Osteocyte (in vitro differentiated cells): ENCODE measurements at regions not wholly inside any gene's neighbourhood (a gene's known extent, or its start where the extent isn't known, plus 50 kb on each side); places are given as distances from the start of the nearest gene placed in this dataset.

ENCODE experiments used
- DNase-seq: peaks from one replicate; pipeline ENCODE4 v3.0.0; 2021; ENCODE audit warnings: mixed read lengths; ENCODE audit not compliant: unreplicated experiment; ENCODE audit errors: extremely low spot score
- H3K27ac Mint-ChIP-seq: one replicate; pipeline ENCODE4 v1.8.0; 2021; ENCODE audit warnings: mild to moderate bottlenecking, mixed read lengths; ENCODE audit not compliant: unreplicated experiment
- H3K27me3 Mint-ChIP-seq: one replicate; pipeline ENCODE4 v1.8.0; 2021; ENCODE audit warnings: mixed read lengths; ENCODE audit not compliant: unreplicated experiment
- H3K36me3 Mint-ChIP-seq: one replicate; pipeline ENCODE4 v1.8.0; 2021; ENCODE audit warnings: mixed read lengths; ENCODE audit not compliant: unreplicated experiment
- H3K4me1 Mint-ChIP-seq: one replicate; pipeline ENCODE4 v1.8.0; 2021; ENCODE audit warnings: mixed read lengths; ENCODE audit not compliant: unreplicated experiment
- H3K4me3 Mint-ChIP-seq: one replicate; pipeline ENCODE4 v1.8.0; 2021; ENCODE audit warnings: mild to moderate bottlenecking, moderate library complexity, mixed read lengths; ENCODE audit not compliant: unreplicated experiment
- H3K9me3 Mint-ChIP-seq: one replicate; pipeline ENCODE4 v1.8.0; 2021; ENCODE audit warnings: mixed read lengths; ENCODE audit not compliant: unreplicated experiment
- TF ChIP-seq, protein P1 (sequence below): fragments of 200-600 bp; sonication (generic); IDR thresholded peaks from 2 replicates; pipeline ENCODE4 v1.5.0; 2021; ENCODE audit warnings: antibody characterized with exemption, mild to moderate bottlenecking, moderate library complexity

DNA sequence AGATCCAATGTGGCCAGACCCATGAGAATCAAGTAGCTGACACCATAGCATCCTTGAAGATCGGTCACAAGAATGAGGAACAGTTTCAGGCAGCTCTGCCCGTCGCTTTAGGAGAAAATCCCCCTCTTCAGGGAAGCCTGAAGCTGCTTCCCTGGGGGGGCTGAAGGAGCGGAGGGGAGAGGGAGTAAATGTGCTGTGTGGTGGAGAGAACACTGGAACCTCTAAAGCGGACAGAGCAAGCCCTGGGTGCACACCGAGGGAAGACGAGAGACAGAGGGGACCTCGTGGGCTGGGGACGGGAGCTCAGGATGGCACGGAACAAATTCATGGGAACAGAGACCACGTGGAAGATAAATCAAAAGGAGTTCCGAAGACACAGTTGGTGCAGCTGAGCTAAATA lies 154.3 kb downstream of the NDUFA10 start:
- no peaks in the 10 kb centered on the region for H3K27me3 Mint-ChIP-seq
- no peaks in the 10 kb centered on the region for H3K9me3 Mint-ChIP-seq
- no peaks in the 10 kb centered on the region for H3K36me3 Mint-ChIP-seq
- H3K4me3 Mint-ChIP-seq, result no peak overlapping the region
- TF ChIP-seq, protein P1, sequence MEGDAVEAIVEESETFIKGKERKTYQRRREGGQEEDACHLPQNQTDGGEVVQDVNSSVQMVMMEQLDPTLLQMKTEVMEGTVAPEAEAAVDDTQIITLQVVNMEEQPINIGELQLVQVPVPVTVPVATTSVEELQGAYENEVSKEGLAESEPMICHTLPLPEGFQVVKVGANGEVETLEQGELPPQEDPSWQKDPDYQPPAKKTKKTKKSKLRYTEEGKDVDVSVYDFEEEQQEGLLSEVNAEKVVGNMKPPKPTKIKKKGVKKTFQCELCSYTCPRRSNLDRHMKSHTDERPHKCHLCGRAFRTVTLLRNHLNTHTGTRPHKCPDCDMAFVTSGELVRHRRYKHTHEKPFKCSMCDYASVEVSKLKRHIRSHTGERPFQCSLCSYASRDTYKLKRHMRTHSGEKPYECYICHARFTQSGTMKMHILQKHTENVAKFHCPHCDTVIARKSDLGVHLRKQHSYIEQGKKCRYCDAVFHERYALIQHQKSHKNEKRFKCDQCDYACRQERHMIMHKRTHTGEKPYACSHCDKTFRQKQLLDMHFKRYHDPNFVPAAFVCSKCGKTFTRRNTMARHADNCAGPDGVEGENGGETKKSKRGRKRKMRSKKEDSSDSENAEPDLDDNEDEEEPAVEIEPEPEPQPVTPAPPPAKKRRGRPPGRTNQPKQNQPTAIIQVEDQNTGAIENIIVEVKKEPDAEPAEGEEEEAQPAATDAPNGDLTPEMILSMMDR, result no peak
- DNase-seq, result peak; percentile 57
- H3K4me1 Mint-ChIP-seq, result no peaks in the 10 kb centered on the region
- H3K27ac Mint-ChIP-seq, result no peak overlapping the region

DNA sequence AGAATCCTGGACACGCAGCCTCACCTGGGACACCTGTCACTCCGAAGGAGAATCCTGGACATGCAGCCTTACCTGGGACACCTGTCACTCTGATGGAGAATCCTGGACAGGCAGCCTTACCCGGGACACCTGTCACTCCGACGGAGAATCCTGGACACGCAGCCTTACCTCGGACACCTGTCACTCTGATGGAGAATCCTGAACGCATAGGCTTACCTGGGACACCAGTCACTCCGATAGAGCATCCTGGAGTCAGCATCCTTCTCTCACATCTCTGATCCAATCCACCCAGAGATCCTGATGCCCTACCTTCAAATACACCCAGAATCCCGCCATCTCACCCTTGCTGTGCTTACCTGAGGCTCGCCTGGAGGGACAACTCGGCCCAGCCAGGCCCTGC lies 154.9 kb downstream of the NDUFA10 start:
- H3K27ac Mint-ChIP-seq, result no peak overlapping the region
- no peaks in the 10 kb centered on the region for H3K4me1 Mint-ChIP-seq
- peak; percentile 63 for DNase-seq
- TF ChIP-seq, protein P1, result no peak
- H3K4me3 Mint-ChIP-seq, result no peak overlapping the region
- no peaks in the 10 kb centered on the region for H3K9me3 Mint-ChIP-seq
- no peaks in the 10 kb centered on the region for H3K27me3 Mint-ChIP-seq
- H3K36me3 Mint-ChIP-seq, result no peaks in the 10 kb centered on the region

GRCh38 chr2:239869272-239870155 lies 155.6 kb downstream of the NDUFA10 start:
- no peaks in the 10 kb centered on the region for H3K4me1 Mint-ChIP-seq
- H3K9me3 Mint-ChIP-seq, result no peaks in the 10 kb centered on the region
- H3K4me3 Mint-ChIP-seq, result no peak overlapping the region
- no peaks in the 10 kb centered on the region for H3K27me3 Mint-ChIP-seq
- H3K27ac Mint-ChIP-seq, result no peak overlapping the region
- TF ChIP-seq, protein P1, result no peak
- no peaks in the 10 kb centered on the region for H3K36me3 Mint-ChIP-seq
- DNase-seq, result peak; percentile 80

DNA sequence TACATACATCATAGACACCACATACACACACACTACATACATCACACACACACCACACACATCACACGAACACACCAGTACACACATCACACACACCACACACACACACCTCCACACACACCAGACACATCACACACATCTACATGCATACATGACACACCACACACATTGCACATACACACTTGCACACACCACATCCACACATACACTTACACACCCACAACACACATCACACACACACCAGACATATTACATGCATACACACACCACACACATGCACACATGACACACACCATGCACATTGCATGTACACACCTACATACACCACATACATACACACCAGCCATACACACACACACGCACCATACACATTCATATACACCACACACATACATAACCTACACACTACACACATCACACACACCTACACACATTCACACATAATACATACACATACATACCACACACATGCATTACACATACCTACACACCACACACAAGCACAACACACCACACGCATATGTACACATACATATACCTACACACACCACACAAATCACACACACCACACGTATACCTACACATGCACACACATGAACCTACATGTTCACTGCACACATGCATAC lies 156.5 kb downstream of the NDUFA10 start:
- Mint-ChIP-seq H3K27ac (no peak overlapping the region), H3K27me3 (no peaks in the 10 kb centered on the region), H3K36me3 (no peaks in the 10 kb centered on the region), H3K9me3 (no peaks in the 10 kb centered on the region), H3K4me1 (no peaks in the 10 kb centered on the region), H3K4me3 (no peak overlapping the region)
- TF ChIP-seq, protein P1, result no peak
- peak; percentile 15 for DNase-seq

GRCh38 chr2:239866778-239867177 lies 158.4 kb downstream of the NDUFA10 start:
- Mint-ChIP-seq H3K27ac (no peak overlapping the region), H3K9me3 (no peaks in the 10 kb centered on the region), H3K4me1 (no peaks in the 10 kb centered on the region), H3K36me3 (no peaks in the 10 kb centered on the region), H3K27me3 (peaks cover 2% of the 10 kb centered on the region), H3K4me3 (no peak overlapping the region)
- TF ChIP-seq, protein P1, result no peak
- DNase-seq, result peak; percentile 19
